ENCODE measurements at regions not wholly inside any gene's neighbourhood (a gene's known extent, or its start where the extent isn't known, plus 50 kb on each side); places are given as distances from the start of the nearest gene placed in this dataset.

- no peak for TF ChIP-seq CTCF (conservative IDR thresholded peaks at IDR 0.05 in 1 of 2, IDR thresholded peaks at IDR 0.05 in 1 of 2; ENCODE audit: extremely low read depth in 1 of 2, insufficient read depth in 1 of 2, low read depth in 1 of 2, low read length in 2 of 2)
- no peak for TF ChIP-seq EZH2 (IDR thresholded peaks at IDR 0.05; ENCODE audit: borderline replicate concordance, low read length)
Measured at GRCh38 chr1:170874671-170875070, 60.7 kb upstream of the MROH9 start.
